Neutrophil (primary cell): ENCODE measurements at regions not wholly inside any gene's neighbourhood (a gene's known extent, or its start where the extent isn't known, plus 50 kb on each side); places are given as distances from the start of the nearest gene placed in this dataset.

Source experiments
- H3K27ac ChIP-seq: fragments of 200-600 bp; sonication (generic); 2 replicates; pipeline ENCODE4 v1.5.1; 2016; ENCODE audit warnings: mild to moderate bottlenecking, moderate library complexity
- H3K27me3 ChIP-seq: fragments of 200-600 bp; sonication (generic); 2 replicates; pipeline ENCODE4 v1.6.0; 2016; ENCODE audit warnings: mild to moderate bottlenecking
- H3K36me3 ChIP-seq: fragments of 200-600 bp; sonication (generic); 2 replicates; pipeline ENCODE4 v1.5.1; 2017
- H3K4me1 ChIP-seq, 2 experiments: fragments of 200-600 bp in 1 of 2; sonication (generic) in 1 of 2; 1 replicate in 1 of 2; 2 replicates in 1 of 2; pipeline versions ENCODE4 v1.5.1 to v1.6.1; 2013 to 2016; ENCODE audit warnings: low read depth in 1 of 2, low read length in 1 of 2, mild to moderate bottlenecking in 1 of 2, moderate library complexity in 1 of 2; ENCODE audit not compliant: control insufficient read depth in 1 of 2, insufficient read depth in 1 of 2
- H3K4me3 ChIP-seq, 2 experiments: fragments of 200-600 bp in 1 of 2; sonication (generic) in 1 of 2; 1 replicate in 1 of 2; 2 replicates in 1 of 2; pipeline ENCODE4 v1.5.1; 2013 to 2016; ENCODE audit warnings: low read depth in 1 of 2, low read length in 1 of 2, mild to moderate bottlenecking in 1 of 2, moderate library complexity in 1 of 2
- H3K9me3 ChIP-seq: fragments of 200-600 bp; sonication (generic); 2 replicates; pipeline ENCODE4 v1.5.1; 2016
- TF ChIP-seq, protein P1 (sequence below): fragments of 200-600 bp; sonication (generic); IDR thresholded peaks from 2 replicates; pipeline ENCODE4 v1.5.1; 2016; ENCODE audit warnings: antibody characterized with exemption

- no peaks in the 10 kb centered on the region for H3K9me3 ChIP-seq
- no peak overlapping the region for H3K4me3 ChIP-seq
- no peaks in the 10 kb centered on the region for H3K4me1 ChIP-seq
- no peak overlapping the region for H3K27ac ChIP-seq
- H3K27me3 ChIP-seq = no peaks in the 10 kb centered on the region
- TF ChIP-seq, protein P1, sequence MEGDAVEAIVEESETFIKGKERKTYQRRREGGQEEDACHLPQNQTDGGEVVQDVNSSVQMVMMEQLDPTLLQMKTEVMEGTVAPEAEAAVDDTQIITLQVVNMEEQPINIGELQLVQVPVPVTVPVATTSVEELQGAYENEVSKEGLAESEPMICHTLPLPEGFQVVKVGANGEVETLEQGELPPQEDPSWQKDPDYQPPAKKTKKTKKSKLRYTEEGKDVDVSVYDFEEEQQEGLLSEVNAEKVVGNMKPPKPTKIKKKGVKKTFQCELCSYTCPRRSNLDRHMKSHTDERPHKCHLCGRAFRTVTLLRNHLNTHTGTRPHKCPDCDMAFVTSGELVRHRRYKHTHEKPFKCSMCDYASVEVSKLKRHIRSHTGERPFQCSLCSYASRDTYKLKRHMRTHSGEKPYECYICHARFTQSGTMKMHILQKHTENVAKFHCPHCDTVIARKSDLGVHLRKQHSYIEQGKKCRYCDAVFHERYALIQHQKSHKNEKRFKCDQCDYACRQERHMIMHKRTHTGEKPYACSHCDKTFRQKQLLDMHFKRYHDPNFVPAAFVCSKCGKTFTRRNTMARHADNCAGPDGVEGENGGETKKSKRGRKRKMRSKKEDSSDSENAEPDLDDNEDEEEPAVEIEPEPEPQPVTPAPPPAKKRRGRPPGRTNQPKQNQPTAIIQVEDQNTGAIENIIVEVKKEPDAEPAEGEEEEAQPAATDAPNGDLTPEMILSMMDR = no peak
- H3K36me3 ChIP-seq = no peaks in the 10 kb centered on the region
These were observed 519.3 kb upstream of the CXADR start for GRCh38 chr21:16993416-16994038.

DNA sequence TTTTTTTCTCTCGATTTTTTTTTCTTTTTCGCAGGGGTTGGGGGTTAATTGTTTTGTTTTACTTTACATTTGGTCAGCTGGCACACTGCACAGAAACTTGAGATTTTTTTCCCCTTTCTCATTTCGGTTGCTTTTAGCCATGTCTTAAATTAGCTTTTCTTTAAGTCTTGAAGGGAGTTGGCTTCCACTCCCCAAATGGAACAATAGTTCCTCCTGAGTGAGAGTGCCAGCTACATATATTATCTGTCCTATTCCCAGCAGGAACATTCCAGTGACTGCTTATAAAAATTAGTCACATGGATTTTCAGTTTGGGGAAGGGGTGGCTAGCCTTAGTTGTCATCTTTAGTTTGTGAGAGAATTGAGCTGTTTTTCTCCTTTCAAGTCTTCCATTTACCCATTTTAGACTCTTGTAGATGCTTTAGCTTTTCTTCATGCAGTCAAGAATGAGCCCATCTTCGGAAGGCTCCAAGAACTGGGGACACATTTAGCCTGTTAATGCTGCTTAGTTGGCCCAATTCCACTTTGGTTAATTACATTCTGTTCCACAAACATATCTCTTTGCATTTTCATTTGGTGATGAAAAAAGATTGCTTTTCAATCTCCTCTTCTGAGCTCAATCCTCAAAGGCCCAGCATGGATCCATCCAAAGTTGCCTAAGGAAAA, 510.1 kb upstream of the CXADR start:
- TF ChIP-seq, protein P1 = no peak
- Histone ChIP-seq H3K27me3 (no peaks in the 10 kb centered on the region), H3K36me3 (no peaks in the 10 kb centered on the region), H3K4me3 (no peak overlapping the region), H3K9me3 (no peaks in the 10 kb centered on the region), H3K4me1 (no peaks in the 10 kb centered on the region), H3K27ac (no peak overlapping the region)

DNA sequence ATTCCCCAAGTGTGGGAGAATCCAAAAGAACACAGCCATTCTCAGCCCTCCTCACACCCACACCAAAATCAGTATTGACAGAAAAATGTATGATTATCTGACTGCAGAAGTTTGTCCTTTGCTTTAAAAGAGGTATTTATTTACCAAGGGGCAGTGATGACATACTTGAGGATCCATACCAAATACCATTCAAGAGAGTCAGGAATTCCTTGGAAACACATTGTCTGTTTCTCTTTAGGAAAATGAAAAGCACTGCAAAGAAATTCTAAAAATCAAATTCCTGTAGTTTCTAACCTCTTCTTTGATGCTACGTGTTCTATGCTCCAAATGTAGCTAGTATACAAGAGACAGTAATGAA, 509.6 kb upstream of the CXADR start:
- Histone ChIP-seq H3K4me3 (no peak overlapping the region), H3K27ac (no peak overlapping the region), H3K27me3 (no peaks in the 10 kb centered on the region), H3K36me3 (no peaks in the 10 kb centered on the region), H3K9me3 (no peaks in the 10 kb centered on the region), H3K4me1 (no peaks in the 10 kb centered on the region)
- TF ChIP-seq, protein P1 = no peak

GRCh38 chr21:17003763-17004373, 509.0 kb upstream of the CXADR start:
- TF ChIP-seq, protein P1 = no peak
- Histone ChIP-seq H3K4me1 (no peaks in the 10 kb centered on the region), H3K27me3 (no peaks in the 10 kb centered on the region), H3K9me3 (peaks cover 1% of the 10 kb centered on the region), H3K27ac (no peak overlapping the region), H3K4me3 (no peak overlapping the region), H3K36me3 (no peaks in the 10 kb centered on the region)

DNA sequence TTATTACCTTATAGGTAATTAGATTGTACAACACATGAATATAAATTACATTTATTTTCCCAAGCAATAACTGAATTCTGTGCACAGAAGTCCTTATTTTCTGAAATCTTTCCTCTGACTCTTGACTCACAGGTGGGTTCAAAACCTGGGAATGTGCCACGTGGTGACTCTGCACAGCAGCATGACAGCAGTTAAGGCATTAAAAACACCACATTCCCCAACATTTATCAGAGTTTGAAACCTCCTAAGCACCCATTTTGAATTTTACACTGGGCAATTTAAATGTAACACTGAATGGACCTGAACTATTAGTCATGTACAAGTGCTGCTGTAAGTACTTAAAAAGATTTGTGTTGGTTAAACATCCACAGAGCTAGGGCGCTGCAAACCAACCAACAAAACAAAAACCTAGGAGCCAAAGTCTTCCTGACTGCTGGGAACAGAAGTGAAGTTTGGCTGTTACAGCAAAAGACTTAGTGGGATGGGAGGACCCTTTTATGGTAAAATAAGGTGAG, 480.6 kb upstream of the CXADR start:
- TF ChIP-seq, protein P1 = no peak

More for the DNA sequence above, 480.6 kb upstream of the CXADR start:
- no peaks in the 10 kb centered on the region for H3K9me3 ChIP-seq
- no peak overlapping the region for H3K4me3 ChIP-seq
- H3K36me3 ChIP-seq = no peaks in the 10 kb centered on the region
- H3K4me1 ChIP-seq = no peaks in the 10 kb centered on the region
- H3K27ac ChIP-seq = no peak overlapping the region
- no peaks in the 10 kb centered on the region for H3K27me3 ChIP-seq
